Kidney capillary endothelial cell (primary cell): ENCODE measurements at regions not wholly inside any gene's neighbourhood (a gene's known extent, or its start where the extent isn't known, plus 50 kb on each side); places are given as distances from the start of the nearest gene placed in this dataset.
A peak's percentile ranks its signal among the peaks of the same experiment; 100 is the strongest.
"Not testable (repeated sequence)": the region's sequence is repeated elsewhere in the genome, so short reads cannot be mapped to it uniquely, and the experiment has no call there.

ENCODE experiments used
- DNase-seq: peaks from one replicate; pipeline ENCODE4 v3.0.0-alpha.2; 2018; ENCODE audit warnings: low spot score

DNA sequence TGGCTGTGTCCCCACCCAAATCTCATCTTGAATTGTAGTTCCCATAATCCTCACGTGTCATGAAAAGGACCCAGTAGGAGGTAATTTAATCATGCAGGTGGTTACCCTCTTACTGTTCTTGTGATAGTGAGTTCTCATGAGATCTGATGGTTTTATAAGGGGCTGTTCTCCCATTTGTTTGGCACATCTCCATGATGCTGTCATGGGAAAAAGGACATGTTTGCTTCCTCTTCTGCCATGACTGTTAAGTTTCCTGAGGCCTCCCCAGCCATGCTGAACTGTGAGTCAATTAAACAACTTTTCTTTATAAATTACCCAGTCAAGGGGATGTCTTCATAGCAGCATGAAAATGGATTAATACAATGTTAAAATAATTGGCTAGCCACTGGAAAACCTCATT lies 243.3 kb upstream of the MKLN1 start:
- DNase-seq: not testable (repeated sequence)

DNA sequence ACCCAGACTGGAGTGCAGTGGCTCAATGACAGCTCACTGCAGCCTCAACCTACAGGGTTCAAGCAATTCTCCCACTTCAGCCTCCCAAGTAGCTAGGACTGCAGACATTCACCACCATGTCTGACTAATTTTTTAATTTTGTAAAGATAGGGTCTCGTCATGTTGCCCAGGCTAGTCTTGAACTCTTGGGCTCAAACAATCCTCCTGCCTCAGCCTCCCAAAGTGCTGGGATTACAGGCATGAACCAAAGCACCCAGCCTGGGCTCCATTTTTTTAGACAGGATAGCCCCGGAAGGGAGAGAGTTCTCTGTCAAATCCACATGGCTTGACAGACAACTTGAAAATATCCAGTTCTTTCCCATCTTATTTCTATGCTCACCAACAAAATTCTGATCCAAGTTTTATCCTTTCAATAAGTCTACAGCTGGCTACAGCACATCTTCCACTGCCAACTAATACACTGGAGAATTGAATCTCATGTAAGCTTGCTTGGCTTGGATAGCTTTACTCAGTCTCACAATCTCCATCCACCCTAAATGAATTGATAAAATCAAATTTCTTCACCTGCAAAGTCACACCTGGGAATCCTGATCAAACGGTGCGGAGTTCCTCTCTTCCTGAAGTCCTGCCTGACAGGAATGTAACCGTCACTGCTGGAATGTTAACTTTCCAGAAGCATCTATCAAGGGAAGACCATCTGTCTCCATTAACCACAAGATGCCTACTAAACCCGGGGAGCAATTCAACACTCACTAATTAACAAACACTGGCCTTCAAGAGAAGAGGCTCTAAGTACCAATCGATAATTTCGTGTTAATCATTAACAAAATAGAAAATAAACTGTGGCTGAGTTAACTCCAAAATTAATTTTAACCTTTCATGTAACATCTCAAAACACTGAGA lies 239.7 kb upstream of the MKLN1 start:
- DNase-seq: no peak

DNA sequence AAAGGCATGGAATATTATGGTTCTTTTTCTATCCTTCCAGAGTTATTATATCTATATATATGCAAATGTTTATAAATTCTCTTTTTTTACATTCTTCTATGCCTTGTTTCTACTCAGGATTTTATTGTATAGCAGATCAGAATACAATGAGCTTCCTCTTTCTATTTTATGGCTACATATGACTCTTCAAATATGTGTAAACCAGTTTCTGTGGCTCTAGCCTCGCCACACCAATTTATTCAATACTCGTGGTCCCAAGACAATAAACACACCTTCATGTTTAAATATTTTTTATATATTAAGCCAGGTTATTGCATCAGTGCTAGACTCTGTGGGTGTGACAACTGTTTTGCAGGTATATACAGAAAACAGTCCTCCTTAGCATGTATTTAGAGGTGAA lies 237.5 kb upstream of the MKLN1 start:
- no peak for DNase-seq

DNA sequence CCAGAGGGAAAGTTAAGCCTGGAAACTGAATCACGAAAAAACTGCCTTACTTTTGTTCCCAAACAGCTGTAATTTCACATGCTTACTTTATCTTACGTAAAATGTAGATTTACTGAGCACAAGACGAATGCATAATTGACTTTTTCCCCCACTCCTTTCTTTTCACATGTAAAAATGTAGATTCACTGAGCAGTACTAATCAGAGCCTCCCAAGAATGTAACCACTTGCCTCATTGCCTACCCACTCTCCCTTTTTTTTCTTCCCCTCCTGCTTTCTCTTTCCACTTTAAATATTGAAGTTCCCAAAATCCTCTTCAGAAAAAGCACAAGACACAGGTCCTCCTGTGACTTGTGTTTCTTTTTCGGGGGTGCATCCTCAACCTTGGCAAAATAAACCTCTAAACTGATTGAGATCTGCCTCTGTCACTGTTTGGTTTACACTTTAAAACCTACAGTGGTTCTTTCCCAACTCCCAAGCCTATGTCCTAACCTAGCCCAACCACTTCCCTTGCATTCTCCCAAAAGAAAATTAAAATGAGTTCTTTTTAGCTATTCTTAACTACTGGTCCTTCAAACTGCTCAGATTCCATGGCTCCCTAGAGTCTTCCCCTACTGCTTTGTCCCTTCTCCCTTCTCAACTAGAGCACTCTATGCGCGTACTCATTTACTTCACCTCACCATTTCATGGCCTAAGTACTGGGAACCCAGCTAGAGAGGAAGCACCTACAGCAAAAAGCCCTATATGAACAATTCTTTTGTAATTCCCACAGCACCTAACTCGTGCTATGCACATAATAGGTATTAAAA lies 236.6 kb upstream of the MKLN1 start:
- DNase-seq: no peak

DNA sequence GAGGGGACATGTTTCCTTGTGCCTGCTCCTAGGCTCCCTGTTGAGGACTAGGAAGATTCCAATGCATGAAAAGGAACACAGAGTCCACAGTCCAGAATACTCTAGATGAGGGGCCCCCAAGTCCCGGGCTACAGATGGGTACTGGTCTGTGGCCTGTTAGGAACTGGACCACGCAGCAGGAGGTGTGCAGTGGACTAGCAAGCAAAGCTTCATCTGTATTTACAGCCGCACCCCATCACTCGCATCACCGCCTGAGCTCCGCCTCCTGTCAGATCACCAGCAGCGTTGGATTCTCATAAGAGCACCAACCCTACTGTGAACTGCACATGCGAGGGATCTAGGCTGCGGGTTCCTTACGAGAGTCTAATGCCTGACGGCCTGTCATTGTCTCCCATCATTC lies 233.0 kb upstream of the MKLN1 start:
- no peak for DNase-seq

DNA sequence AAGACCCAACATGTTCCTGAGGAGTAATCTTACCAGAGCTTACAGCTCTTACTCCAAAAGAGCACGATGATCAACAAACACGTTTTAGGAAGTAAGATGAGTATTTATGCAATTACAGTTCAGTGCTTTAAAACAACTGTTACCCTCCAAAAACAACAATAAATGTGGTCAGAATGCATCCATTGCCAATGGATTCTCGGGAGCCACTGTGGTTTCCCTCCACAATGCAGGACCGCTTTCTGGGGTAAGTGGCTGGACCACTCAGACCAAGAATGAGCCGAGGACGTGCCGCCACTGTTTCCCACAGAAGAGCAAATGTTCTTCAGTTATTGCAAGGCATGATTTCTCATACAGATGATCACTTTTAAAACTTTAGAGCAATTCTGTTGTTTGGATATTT lies 232.3 kb upstream of the MKLN1 start:
- DNase-seq: no peak

DNA sequence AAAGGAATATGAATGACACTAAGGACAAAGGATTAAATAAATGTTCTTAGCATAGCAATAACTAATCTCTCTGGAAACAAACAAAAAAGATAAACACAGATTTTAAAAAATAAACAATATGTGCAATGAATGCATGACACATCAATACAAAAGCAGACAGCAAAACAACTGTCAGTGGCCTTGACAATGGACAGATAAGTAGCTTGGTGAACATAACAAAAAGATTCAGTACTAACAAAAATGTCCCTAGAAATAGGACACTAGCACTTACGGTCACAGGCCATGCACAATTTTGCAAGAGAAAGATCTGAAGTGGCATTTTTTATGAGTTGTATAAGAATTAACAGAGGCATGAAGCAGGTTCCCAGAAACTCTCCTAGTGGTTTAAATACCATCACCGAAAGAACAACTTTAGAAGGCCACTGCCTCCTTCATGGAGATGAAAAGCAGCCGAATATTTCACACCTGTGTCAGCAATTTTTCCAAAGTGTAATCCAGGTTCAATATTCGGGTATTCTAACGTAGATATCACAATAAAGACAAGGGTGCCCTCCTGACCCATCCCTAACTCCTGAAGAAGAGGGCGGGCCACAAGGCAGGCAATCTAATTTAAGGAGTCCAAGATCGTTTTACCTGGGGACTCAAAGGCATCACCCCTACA lies 231.3 kb upstream of the MKLN1 start:
- no peak for DNase-seq

DNA sequence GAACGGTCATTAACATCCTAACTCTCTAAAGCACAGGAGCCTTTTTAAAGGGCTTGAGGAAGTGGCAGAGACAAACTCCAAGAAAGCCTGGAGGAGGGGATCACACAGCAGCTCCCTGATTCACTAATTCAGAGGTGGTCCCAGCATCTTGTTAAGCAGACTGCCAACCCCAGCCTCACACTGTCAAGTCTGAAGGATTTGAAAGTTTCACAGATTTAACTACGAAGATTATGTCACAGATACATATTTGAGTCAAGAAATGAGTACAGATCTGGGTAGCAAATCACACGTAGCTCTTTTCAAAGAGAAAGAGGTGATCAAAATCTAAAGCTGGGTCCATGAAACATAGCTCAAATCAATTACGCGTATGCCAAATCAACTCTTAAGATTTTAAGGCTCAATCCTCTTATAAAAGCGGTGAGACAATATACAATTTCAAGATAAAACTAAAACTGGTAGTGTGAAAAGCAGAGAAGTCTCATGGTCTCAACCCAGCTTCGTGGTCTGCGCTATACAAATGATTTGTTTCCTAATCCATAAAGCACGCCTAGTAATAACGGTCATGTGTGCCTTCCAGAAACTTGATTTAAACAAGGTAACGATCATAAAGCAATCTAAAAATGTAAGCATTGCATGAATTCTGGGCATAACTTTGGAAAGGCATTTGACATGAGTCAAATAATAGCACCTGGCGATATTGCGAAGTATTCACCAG lies 229.9 kb upstream of the MKLN1 start:
- no peak for DNase-seq

DNA sequence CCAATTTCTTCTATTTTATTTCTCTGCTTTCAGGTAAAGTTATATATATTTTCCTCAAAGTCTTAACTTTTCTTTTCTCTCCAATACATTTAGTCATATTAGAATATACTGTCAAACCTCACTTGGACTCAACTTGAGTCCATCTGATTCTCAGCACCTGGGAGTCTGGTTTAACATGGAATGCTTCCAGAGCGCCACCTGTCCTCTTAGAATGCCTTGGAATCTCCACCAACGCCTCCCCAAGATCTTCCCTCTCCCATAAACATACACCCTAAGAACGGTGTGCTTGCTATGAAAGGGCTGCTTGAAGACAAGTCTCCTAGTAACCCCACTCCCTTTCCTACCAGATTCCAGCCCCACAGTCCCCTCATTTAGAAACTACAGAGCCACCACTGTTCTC lies 229.1 kb upstream of the MKLN1 start:
- DNase-seq: no peak

DNA sequence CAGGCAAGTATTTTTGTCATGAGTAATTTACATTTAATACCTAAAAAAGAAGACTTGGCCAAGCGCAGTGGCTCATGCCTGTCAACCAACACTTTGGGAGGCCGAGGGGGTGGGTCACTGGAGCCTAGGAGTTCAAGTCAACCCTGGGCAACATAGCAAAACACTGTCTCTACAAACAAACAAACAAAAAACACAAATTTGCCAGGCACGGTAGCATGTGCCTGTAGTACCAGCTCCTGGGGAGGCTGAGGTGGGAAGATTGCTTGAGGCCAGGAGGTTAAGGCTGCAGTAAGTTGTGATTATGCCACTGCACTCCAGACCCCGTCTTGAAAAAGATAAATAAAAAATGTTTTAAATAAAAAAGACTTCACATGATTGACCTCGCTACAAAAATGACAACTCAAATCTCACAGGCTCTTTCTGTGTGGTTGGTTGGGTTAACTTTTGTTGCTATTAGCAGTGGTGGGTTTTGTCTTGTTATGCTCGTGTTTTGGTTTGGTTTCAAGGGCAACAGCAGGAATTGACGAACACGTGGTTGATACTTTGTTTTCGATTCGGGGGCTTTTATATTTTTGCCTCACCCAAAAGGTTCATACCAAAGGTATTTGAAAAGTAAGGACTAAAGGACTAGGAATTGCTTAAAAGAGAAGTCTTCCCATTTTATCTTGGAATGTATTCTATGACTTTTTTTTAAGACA lies 227.2 kb upstream of the MKLN1 start:
- no peak for DNase-seq

DNA sequence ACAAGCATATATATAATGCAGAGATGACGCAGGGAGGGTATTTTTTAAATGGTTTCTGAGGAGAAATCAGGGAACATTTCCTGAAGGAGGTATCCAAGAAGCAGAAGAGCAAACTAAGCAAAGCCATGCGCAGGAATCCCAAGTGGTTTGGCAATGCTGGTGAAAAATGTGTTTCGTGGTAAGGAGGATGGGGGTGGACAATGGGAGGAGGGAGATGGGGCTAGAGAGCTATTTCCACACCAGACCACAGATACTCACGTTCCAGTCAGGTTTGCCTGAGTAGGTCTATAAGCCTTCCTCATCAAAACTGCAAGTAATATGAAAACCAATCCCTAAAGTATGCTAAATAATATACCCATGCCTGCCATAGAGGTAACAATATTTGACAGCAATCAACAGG lies 223.7 kb upstream of the MKLN1 start:
- DNase-seq: no peak

DNA sequence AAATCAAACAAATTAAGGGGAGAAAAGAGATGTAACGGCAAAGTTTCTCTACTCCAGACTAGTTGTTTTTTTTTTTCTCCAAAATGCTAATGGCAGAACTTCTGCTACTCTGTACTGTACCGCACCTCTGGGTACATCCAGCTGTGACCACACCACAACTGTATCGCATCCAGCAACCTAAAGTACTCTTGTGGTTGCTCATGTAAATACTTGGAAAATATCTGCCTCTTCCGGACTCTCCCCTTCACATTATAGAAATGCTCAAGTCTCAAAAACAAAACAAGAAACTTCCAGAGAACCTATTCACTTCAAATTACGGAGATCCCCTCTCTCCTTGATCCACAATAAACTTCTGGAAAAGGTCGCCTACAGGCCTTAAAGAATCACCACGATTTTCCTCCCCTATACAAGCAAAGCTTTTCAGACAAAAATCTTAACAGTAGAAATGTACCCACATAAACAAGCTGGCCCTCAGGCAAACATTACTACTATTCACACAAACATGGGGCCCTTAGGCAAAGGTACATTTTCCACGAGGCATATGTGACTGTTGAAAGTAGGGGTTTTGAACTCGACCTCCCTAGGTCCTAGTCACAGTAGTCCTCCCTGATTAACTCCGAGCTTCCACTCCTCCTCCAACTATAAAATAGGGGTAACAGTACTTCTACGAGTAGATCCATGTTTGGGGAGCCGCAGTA lies 222.9 kb upstream of the MKLN1 start:
- DNase-seq: no peak

DNA sequence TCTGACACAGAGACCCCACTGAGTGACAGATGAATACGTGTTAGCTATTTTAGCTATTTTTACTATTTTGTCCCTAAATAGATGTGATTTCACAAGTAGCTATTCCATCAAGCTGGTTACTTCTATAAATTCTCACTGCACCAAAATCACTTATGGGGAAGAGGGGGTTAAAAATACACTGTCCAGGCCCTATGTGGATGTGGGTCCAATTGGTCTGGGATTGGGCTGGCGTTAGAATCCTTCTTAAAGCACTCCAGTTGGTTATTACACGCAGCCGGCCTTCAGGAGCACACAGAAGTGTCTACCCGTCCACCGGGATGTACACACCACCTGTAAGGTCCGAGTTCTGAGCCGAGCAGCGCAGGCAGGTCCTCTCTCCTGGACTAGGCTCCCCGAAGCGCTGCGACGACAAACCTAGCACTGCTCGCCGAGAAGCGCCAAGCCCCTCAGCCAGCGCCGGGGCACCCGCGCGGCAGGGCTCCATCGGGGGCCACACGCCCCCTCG lies 222.3 kb upstream of the MKLN1 start:
- DNase-seq: no peak

DNA sequence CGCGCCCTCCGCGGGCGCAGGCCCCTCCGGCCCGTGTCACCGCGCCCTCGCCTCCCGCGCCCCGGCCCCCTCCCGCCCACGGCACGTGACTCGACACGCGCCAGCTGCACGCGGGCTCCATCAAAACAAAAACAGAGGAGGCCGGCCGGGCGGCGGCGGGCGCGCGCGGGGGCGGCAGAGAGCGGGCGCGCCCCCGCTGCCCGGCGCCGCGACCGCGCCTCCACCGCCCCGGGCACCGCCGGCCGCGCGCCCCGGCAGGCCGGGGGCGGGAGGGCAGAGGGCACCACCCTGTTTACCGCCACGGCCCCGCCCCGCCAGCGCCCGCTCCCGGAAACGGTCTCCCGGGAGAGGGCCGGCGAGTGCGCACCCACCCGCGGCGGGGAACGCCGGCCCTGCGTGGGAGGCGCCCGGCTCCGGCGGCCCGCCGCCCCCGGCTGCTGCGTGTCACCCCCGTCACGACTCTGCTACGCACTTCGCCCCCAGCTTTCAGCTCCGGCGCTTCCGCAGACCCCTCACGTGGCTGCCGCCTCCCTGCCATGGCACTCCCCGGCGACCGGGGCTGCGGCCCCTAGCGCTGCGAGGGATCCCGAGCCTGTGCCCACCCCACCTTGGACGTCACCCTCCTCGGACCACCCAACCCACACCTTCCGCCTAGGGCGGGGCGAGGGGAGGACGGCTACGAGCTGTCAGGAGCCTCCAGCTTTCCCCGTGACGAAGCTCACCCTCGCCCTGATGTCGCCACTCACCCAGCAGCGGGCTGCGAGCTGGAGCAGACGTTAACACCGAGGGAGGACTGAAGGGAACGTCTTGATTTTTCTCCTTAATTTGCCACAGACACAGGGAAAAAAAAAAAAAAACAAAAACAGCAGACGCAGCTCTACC lies 221.6 kb upstream of the MKLN1 start:
- DNase-seq: peak; percentile 46

DNA sequence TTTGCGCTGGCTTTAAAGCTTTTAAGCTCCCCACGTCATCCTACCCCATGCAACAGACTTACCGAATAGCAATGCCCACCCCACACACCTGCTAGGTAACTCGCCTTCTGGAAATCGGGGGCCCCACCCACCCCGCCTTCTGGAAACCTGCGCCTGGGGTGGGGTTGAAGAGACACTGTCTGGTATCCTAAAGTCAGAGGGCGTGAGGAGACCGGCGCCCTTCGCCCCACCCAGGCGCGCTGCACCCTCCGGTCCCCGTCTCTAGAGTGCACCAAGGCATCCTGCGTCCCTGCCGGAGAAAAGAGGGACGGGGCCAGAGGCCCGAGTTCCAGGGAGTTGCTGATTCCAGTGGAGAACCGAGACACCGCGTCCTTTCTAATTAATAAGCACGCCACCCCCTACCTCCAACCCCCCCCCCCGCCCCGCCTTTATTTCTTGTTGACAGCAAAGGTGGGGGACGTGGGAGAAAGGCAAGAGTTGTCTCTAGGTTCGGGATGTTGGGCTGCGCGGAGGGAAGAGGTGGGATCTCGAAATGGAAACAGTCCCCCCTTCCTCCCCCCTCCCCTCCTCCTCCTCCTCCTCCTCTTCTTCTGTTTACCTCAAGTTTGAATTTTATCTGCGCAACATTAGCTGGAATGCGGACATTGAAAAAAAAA lies 220.9 kb upstream of the MKLN1 start:
- DNase-seq: peak; percentile 7

DNA sequence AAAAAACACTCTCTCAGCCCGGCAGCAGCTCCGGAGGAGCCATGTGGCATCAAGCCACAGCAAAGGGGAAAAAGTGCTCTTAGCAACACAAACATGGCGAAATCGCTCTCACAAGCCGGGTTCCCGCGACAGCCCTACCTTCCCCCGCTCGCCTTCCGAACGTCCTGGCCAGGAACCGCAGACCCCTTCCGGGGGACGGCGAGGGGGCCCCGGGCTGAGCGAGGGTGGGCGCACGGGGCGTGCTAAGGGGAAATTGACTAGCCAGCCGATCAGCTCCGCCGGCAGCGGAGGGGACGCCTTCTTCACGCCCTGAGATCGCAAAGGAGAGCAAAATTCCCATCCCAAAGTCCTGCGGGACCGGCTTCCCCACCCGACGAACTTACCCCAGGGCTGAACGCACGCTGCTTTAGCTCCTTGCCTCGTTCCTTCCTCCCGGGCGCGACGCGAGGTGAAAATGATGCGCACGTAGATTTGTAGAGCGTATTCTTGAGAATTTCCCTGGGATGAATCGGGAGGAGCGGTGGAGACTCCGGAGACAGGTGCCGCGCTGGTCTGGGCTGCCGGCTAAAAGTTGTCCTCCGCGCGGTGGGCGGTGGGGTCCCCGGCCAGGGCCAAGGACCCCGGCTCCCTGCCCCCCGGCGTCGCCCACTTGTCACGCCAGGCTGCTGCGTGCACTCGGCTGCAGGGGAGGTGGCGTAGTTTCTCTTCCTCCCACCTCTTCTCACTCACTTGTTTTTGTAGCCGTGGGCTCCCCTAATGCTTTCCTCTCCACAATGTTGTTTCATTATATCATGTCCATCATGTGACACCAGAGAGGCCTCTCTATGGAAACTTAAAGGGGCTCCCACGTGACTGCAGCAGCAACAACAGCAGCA lies 220.1 kb upstream of the MKLN1 start:
- DNase-seq: peak; percentile 55

DNA sequence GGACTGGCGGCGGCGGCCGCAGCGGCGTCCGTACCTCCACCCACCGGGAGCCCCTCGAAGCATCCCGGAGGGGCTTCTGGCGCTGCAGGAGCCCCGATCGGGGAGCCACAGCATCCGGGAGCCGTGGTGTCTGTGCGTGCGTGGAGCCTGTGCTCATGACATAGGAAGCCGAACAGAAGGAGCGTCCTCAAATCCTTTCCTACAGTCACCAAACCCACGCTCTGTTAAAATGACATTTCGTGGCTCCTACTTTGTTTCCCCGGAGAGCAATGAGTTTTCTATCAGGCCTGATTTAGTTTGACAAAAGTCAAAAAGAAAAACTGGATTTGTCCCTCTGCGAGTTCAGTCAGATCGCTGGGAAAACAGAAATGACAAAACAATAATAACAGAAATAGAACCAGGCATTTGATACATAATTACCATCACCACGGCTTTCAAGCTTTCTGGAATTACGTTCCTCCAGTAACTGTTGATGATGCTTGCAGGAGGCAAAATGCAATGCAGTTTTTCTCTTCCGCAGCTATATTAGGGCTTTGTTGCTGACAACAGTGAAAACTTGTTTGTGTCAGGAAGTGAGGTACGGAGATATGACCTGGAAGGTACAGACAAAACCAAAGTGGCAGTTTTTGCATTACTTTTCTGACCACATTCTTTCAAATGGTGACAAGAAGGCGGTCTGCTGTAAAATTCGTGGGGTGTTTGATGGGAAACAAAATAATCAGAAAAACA lies 219.3 kb upstream of the MKLN1 start:
- peak; percentile 33 for DNase-seq
